Endothelial cell of umbilical vein (primary cell): ENCODE measurements at regions not wholly inside any gene's neighbourhood (a gene's known extent, or its start where the extent isn't known, plus 50 kb on each side); places are given as distances from the start of the nearest gene placed in this dataset.

ENCODE experiments used
- BruUV-seq: library from RNA; stranded (reverse); fragments of 400-500 nt; replicated peaks from 2 replicates; lab custom pipeline; 2021; lab: Mats Ljungman, UMichigan
- CTCF ChIA-PET: fragments of 300-600, 350-600 bp; sonication (Branson Sonifier 250); formaldehyde crosslinking; loops from one replicate; lab custom pipeline; 2021; ENCODE audit warnings: antibody characterized with exemption, inconsistent platforms; lab: Charles Lee
- POLR2A ChIA-PET: fragments of 300-600, 350-600 bp; sonication (Branson Sonifier 250); formaldehyde crosslinking; loops from one replicate; lab custom pipeline; 2021; ENCODE audit warnings: antibody characterized with exemption, inconsistent platforms; lab: Charles Lee
- DNase-seq: peaks from one replicate; pipeline ENCODE4 v3.0.0-alpha.2; 2011; ENCODE audit warnings: low read depth, low spot score
- FAIRE-seq: peaks from 2 replicates; lab custom pipeline; 2011; peaks lifted over from hg19 to GRCh38; lab: Jason Lieb, UNC
- H2AFZ ChIP-seq: 2 replicates; pipeline ENCODE4 v1.6.0; 2012; ENCODE audit warnings: low read depth, low read length, control low read depth, inconsistent platforms
- H3K27ac ChIP-seq: 2 replicates; pipeline ENCODE4 v1.5.1; 2011; ENCODE audit warnings: low read depth, mild to moderate bottlenecking, control low read depth, low read length, moderate library complexity; ENCODE audit not compliant: insufficient read depth
- H3K27me3 ChIP-seq, 2 experiments: 2 replicates each; pipeline versions ENCODE4 v1.6.0 to v1.6.1; 2011; ENCODE audit warnings: low read length in 2 of 2, mixed read lengths in 1 of 2; ENCODE audit not compliant: control insufficient read depth in 2 of 2, insufficient read depth in 2 of 2
- H3K36me3 ChIP-seq, 2 experiments: 2 replicates in 1 of 2; 3 replicates in 1 of 2; pipeline ENCODE4 v1.5.1; 2011; ENCODE audit warnings: low read length in 2 of 2, mild to moderate bottlenecking in 1 of 2, moderate library complexity in 1 of 2; ENCODE audit not compliant: control insufficient read depth in 2 of 2, insufficient read depth in 2 of 2; ENCODE audit errors: extremely low read depth in 1 of 2
- H3K4me1 ChIP-seq: 3 replicates; pipeline ENCODE4 v1.5.1; 2011; ENCODE audit warnings: mild to moderate bottlenecking, low read length; ENCODE audit not compliant: control insufficient read depth, insufficient read depth; ENCODE audit errors: extremely low read depth
- H3K4me2 ChIP-seq: 2 replicates; pipeline ENCODE4 v1.6.1; 2011; ENCODE audit warnings: low read length, control low read depth, mixed read lengths; ENCODE audit not compliant: insufficient read depth
- H3K4me3 ChIP-seq, 3 experiments: fragments of 200-600 bp in 1 of 3; sonication (generic), shearing (Covaris generic) in 1 of 3; replicated peaks in 1 of 3; 2 replicates each; pipeline ENCODE4 v1.5.1; 2011 to 2016; ENCODE audit warnings: control low read depth in 3 of 3, low read length in 3 of 3, mild to moderate bottlenecking in 2 of 3, inconsistent platforms in 1 of 3, low read depth in 1 of 3, moderate library complexity in 1 of 3; ENCODE audit not compliant: insufficient read depth in 1 of 3
- H3K79me2 ChIP-seq: 2 replicates; pipeline ENCODE4 v1.6.0; 2012; ENCODE audit warnings: low read length, inconsistent platforms; ENCODE audit not compliant: control insufficient read depth, insufficient read depth
- H3K9ac ChIP-seq: replicated peaks from 2 replicates; pipeline ENCODE3; 2011; ENCODE audit warnings: low read length, control low read depth; ENCODE audit not compliant: insufficient read depth; ENCODE audit errors: extremely low read depth
- H3K9me1 ChIP-seq: replicated peaks from 3 replicates; pipeline ENCODE4 v1.6.0; 2011; ENCODE audit warnings: mild to moderate bottlenecking, low read length; ENCODE audit not compliant: control insufficient read depth, insufficient read depth; ENCODE audit errors: extremely low read depth
- H3K9me3 ChIP-seq: replicated peaks from 2 replicates; pipeline ENCODE4 v1.5.1; 2012; ENCODE audit warnings: low read length, inconsistent platforms; ENCODE audit not compliant: control insufficient read depth, insufficient read depth
- H4K20me1 ChIP-seq: replicated peaks from 2 replicates; pipeline ENCODE3; 2011; ENCODE audit warnings: mild to moderate bottlenecking, low read length; ENCODE audit not compliant: control insufficient read depth, insufficient read depth; ENCODE audit errors: extremely low read depth
- EZH2 ChIP-seq: IDR thresholded peaks from 2 replicates; pipeline ENCODE4 v1.6.1; 2012; ENCODE audit warnings: borderline replicate concordance, low read depth, mild to moderate bottlenecking, moderate library complexity, low read length, inconsistent platforms; ENCODE audit not compliant: severe bottlenecking
- FOS ChIP-seq: IDR thresholded peaks from 2 replicates; pipeline ENCODE4 v1.6.1; 2011; ENCODE audit warnings: mild to moderate bottlenecking, low read length, moderate library complexity, borderline replicate concordance; ENCODE audit not compliant: insufficient read depth
- GATA2 ChIP-seq: IDR thresholded peaks from 2 replicates; pipeline ENCODE4 v1.7.0; 2011; ENCODE audit warnings: low read depth, mild to moderate bottlenecking, moderate library complexity, mixed read lengths, low read length; ENCODE audit not compliant: insufficient read length, insufficient read depth
- MAX ChIP-seq: IDR thresholded peaks from 2 replicates; pipeline ENCODE4 v1.6.1; 2011; ENCODE audit not compliant: insufficient read depth, insufficient read length
- MYC ChIP-seq: IDR thresholded peaks from one replicate; pipeline ENCODE4 v1.6.1; 2011; ENCODE audit warnings: mild to moderate bottlenecking, low read depth, low read length
- POLR2AphosphoS5 ChIP-seq: IDR thresholded peaks from 2 replicates; pipeline ENCODE4 v1.6.1; 2012; ENCODE audit warnings: low read depth, mild to moderate bottlenecking, control low read depth, low read length, moderate library complexity; ENCODE audit not compliant: insufficient read depth
- dilution Hi-C: fragments of 300-500 bp; cut with MboI; formaldehyde crosslinking; loops from one replicate; pipeline ENCODE4 v1.15.0; 2019; ENCODE audit warnings: low sequenced_read_pairs; ENCODE audit not compliant: extremely low pct_ligation_motif_present
- intact Hi-C: fragments of 100-400 bp; cut with micrococcal nuclease; formaldehyde crosslinking; loops from one replicate; pipeline ENCODE4 v1.10.0; 2022

- no TSS peak for BruUV-seq
- ChIA-PET POLR2A (no interaction called here), CTCF (no interaction called here)
- FAIRE-seq (no peak), DNase-seq (no peak)
- Histone ChIP-seq H2AFZ (no peak overlapping the region), H3K79me2 (no peaks in the 10 kb centered on the region), H3K27me3 (no peaks in the 10 kb centered on the region), H3K9ac (no peak overlapping the region), H4K20me1 (no peaks in the 10 kb centered on the region), H3K4me2 (no peak overlapping the region), H3K4me3 (no peak overlapping the region), H3K9me3 (peaks cover 24% of the 10 kb centered on the region), H3K9me1 (no peaks in the 10 kb centered on the region), H3K27ac (no peak overlapping the region), H3K4me1 (no peaks in the 10 kb centered on the region), H3K36me3 (no peaks in the 10 kb centered on the region)
- intact Hi-C loops (no loop called here), dilution Hi-C loops (no loop called here)
- no peak for TF ChIP-seq GATA2
- no peak for TF ChIP-seq FOS
Measured at GRCh38 chr22:49182416-49182815, 645.3 kb downstream of the BRD1 start.

GRCh38 chr22:49181942-49182341, 645.7 kb downstream of the BRD1 start:
- no peak for TF ChIP-seq FOS
- no peak for TF ChIP-seq MYC
- TF ChIP-seq EZH2 = no peak
- no peak for TF ChIP-seq MAX
- no peak for TF ChIP-seq GATA2
- no peak for TF ChIP-seq POLR2AphosphoS5
- ChIA-PET CTCF (no interaction called here), POLR2A (no interaction called here)
- Histone ChIP-seq H3K9ac (no peak overlapping the region), H3K9me3 (peaks cover 24% of the 10 kb centered on the region), H3K4me2 (no peak overlapping the region), H3K4me3 (no peak overlapping the region), H3K4me1 (no peaks in the 10 kb centered on the region), H4K20me1 (no peaks in the 10 kb centered on the region), H3K36me3 (no peaks in the 10 kb centered on the region), H3K9me1 (no peaks in the 10 kb centered on the region), H3K27me3 (no peaks in the 10 kb centered on the region), H2AFZ (no peak overlapping the region), H3K79me2 (no peaks in the 10 kb centered on the region), H3K27ac (no peak overlapping the region)
- dilution Hi-C loops = no loop called here
- no TSS peak for BruUV-seq
- DNase-seq (no peak), FAIRE-seq (no peak)
- intact Hi-C loops = no loop called here
